Heart left ventricle (tissue), 13 donors: ENCODE measurements at regions not wholly inside any gene's neighbourhood (a gene's known extent, or its start where the extent isn't known, plus 50 kb on each side); places are given as distances from the start of the nearest gene placed in this dataset.

Experiments used
- POLR2A ChIP-seq, 2 donors: fragments of 450-650 bp; IDR thresholded peaks; one replicate each; pipeline ENCODE4 v1.6.1; 2017; ENCODE audit warnings: antibody characterized with exemption in 2 of 2, mild to moderate bottlenecking in 2 of 2, moderate library complexity in 2 of 2
- TF ChIP-seq, protein P1 (sequence below), 12 donors: fragments of 200-600 bp; sonication (generic) in 4 of 12; IDR thresholded peaks; one replicate each; pipeline versions ENCODE4 v1.5.0 to v1.8.0; 2018 to 2022; ENCODE audit warnings: antibody characterized with exemption in 12 of 12, mild to moderate bottlenecking in 5 of 12
- donor health status: ischemic (EF 13 %, LVEDD 7.1; RV severe dilation, severe dysfunction).
- donor health status: DM: no; HTN: yes; CAD: no.
- donor health status: DM: no; HTN: no; CAD: no.
- donor health status: ischemic (EF 25% LVEDD 6.9; RV normal size, moderate dysfunction).
- donor health status: ischemic (EF 25% LVEDD 5.7; RV mildly dilated, moderate dysfunction).
- donor health status: ischemic (EF 35%, LVEDD 5.7; RV mildly dilated, moderate dysfunction).
- donor health status: nonischemic (EF 11% LVEDD 7.7; RV severe dilation, severe dysfunction).
- donor health status: DM: yes; HTN: yes; CAD: no.
- donor health status: PGD.
- donor health status: ischemic (EF 29% LVEDD 5.4; RV normal size, mild dysfunction).
- donor health status: nonischemic (EF 23%, LVEDD 6.1; RV moderate dilation, normal function).

DNA sequence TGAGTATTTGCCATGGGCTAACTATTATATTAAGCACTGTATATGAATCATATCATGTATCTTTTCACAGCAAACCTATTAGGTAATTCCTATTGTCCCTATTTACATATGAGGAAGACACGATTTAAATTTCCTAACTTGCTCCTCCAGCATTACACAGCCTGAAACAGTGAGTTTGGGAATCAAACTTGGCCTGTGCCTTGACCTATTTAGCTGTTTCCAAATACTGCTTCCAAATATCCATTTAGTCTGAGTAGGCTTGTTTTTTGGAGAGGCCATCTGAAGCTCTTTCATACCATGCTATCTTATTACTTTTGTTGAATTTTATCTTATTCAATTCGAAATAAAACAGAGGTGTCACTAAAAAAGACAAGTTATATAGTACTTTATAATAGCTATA, 447.3 kb upstream of the MPDZ start:
- TF ChIP-seq, protein P1, sequence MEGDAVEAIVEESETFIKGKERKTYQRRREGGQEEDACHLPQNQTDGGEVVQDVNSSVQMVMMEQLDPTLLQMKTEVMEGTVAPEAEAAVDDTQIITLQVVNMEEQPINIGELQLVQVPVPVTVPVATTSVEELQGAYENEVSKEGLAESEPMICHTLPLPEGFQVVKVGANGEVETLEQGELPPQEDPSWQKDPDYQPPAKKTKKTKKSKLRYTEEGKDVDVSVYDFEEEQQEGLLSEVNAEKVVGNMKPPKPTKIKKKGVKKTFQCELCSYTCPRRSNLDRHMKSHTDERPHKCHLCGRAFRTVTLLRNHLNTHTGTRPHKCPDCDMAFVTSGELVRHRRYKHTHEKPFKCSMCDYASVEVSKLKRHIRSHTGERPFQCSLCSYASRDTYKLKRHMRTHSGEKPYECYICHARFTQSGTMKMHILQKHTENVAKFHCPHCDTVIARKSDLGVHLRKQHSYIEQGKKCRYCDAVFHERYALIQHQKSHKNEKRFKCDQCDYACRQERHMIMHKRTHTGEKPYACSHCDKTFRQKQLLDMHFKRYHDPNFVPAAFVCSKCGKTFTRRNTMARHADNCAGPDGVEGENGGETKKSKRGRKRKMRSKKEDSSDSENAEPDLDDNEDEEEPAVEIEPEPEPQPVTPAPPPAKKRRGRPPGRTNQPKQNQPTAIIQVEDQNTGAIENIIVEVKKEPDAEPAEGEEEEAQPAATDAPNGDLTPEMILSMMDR (IDR thresholded peaks at IDR 0.05), result no peak
- TF ChIP-seq POLR2A (IDR thresholded peaks at IDR 0.05), result no peak
